ENCODE measurements at regions not wholly inside any gene's neighbourhood (a gene's known extent, or its start where the extent isn't known, plus 50 kb on each side); places are given as distances from the start of the nearest gene placed in this dataset.

- H3K4me3 ChIP-seq (ENCODE audit: low read depth, low read length): no peak overlapping the region
- no peak for DNase-seq (ENCODE audit: low read depth)
- TF ChIP-seq, protein P1, sequence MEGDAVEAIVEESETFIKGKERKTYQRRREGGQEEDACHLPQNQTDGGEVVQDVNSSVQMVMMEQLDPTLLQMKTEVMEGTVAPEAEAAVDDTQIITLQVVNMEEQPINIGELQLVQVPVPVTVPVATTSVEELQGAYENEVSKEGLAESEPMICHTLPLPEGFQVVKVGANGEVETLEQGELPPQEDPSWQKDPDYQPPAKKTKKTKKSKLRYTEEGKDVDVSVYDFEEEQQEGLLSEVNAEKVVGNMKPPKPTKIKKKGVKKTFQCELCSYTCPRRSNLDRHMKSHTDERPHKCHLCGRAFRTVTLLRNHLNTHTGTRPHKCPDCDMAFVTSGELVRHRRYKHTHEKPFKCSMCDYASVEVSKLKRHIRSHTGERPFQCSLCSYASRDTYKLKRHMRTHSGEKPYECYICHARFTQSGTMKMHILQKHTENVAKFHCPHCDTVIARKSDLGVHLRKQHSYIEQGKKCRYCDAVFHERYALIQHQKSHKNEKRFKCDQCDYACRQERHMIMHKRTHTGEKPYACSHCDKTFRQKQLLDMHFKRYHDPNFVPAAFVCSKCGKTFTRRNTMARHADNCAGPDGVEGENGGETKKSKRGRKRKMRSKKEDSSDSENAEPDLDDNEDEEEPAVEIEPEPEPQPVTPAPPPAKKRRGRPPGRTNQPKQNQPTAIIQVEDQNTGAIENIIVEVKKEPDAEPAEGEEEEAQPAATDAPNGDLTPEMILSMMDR (IDR thresholded peaks at IDR 0.05; ENCODE audit: insufficient read depth, low read length): no peak
Measured at GRCh38 chr12:46893434-46893833, 67.6 kb upstream of the SLC38A4 start.

DNA sequence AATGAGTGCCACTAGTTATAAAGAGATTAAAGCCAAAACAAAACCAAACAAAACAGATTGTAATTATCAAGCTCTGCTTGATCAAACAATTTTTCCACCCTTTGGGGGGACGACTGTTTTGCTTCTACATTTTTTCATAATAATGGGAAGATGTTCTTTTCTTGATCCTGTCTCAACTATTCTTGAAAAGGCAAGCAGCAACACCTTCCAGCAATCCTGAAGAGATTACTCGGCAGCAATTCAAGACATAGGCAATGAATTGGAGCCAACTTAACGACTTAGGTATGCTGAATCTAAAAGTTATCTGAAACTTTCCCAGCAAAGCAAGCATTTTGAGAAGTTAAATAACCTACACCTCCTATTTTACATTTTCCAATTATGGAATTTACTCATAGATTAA is 69.9 kb upstream of the SLC38A4 start:
- DNase-seq (ENCODE audit: low read depth): no peak
- TF ChIP-seq, protein P1 (IDR thresholded peaks at IDR 0.05; ENCODE audit: insufficient read depth, low read length): no peak
- H3K4me3 ChIP-seq (ENCODE audit: low read depth, low read length): no peak overlapping the region

DNA sequence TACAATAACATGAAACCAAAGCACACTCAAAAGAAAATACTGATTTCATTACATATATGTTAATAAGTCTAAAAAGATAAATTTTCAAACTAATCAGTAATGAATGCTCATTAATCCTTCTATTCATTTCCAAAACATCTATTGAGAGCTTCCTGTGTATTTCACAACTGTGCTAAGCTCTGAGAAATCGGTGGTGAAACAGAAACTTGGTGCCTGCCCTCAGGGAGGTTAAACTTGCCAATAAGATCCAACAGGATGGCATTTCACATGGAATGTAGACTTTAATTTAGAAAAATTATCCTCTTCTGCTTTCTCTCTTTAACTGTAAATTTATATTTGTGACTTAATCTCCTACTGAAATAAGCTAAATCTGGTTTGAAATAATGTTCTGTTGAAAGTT is 70.9 kb upstream of the SLC38A4 start:
- TF ChIP-seq, protein P1 (IDR thresholded peaks at IDR 0.05; ENCODE audit: insufficient read depth, low read length): no peak
- H3K4me3 ChIP-seq (ENCODE audit: low read depth, low read length): no peak overlapping the region
- no peak for DNase-seq (ENCODE audit: low read depth)

- TF ChIP-seq, protein P1 (IDR thresholded peaks at IDR 0.05; ENCODE audit: insufficient read depth, low read length): no peak
- no peak for DNase-seq (ENCODE audit: low read depth)
- H3K4me3 ChIP-seq (ENCODE audit: low read depth, low read length): no peak overlapping the region
Measured at GRCh38 chr12:46898152-46898931, 72.5 kb upstream of the SLC38A4 start.

DNA sequence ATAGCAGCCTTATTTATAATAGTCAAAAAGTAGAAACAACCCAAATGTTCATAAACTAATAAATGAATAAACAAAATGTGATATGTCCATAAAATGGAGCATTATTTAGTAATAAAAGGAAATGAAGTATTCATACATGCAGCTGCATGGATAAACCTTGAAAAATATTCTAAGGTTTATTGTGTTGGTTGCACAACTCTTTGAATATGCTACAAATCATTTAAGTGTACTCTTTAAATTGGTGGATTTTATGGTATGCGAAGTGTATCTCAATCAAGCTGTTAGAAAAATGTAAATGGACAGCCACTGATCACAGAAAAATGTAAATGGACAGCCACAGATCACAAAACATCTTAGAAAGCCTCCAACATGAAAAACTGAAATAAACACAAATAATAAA is 73.2 kb upstream of the SLC38A4 start:
- H3K4me3 ChIP-seq (ENCODE audit: low read depth, low read length): no peak overlapping the region
- TF ChIP-seq, protein P1 (IDR thresholded peaks at IDR 0.05; ENCODE audit: insufficient read depth, low read length): no peak
- no peak for DNase-seq (ENCODE audit: low read depth)

DNA sequence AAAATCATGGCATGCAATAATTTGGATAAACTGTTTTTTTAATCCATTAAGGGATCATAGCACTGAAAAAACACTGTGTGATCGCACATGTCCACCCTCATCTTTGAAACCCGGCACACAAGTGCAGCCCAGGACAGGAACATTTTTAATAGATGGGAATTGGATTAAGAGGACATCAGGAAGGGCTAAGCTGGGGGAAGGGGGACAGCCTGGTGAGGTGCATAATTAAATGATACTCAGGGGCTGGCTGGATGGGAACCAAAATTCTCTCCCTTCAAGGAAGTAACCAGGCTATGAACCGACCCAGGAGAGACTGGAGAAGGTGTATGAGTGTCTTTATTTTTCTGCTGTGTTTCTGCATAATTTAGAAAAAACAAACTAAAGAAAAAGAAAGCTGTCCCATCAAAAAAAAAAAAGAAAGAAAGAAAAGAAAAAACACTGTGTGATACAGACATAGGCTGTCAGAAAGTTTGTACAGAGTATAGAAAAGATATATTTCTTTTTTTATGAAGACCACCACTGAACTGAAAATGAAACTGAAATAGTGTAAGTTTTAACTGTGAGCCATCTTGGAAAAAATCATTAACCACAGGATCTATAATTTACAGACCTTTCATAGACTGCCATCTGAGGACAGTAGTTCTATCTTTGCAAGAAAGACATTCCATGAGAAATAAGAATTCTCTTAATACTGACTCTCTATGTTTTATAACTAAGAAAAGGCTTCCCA is 75.1 kb upstream of the SLC38A4 start:
- no peak overlapping the region for H3K4me3 ChIP-seq (ENCODE audit: low read depth, low read length)
- TF ChIP-seq, protein P1 (IDR thresholded peaks at IDR 0.05; ENCODE audit: insufficient read depth, low read length): no peak
- no peak for DNase-seq (ENCODE audit: low read depth)

Measured in fibroblast of the aortic adventitia (primary cell).